ENCODE measurements at regions not wholly inside any gene's neighbourhood (a gene's known extent, or its start where the extent isn't known, plus 50 kb on each side); places are given as distances from the start of the nearest gene placed in this dataset.
A peak's percentile ranks its signal among the peaks of the same experiment; 100 is the strongest.

DNA sequence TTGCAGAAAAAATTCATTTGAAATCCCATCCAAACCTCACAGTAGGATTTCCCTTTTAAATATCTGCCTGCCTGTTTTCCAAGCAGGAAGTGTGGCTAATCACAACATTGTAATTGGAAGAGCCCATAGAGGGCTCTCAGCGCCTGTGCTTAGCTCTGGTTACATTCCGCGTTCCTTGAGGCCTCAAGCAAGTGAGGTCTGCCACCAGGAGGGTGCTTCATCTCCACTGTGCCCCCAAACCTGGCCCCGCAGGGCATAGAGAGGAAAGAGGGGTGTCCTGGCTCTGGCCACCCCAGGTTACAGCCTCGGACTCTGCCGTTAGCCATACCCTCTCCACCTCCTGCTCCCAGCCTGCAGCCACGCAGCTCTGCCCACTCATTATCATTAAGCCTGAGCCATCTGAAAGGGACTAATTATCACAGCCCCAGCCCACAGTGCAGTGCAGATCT lies 214.8 kb downstream of the SP3 start:
- TF ChIP-seq, protein P1, sequence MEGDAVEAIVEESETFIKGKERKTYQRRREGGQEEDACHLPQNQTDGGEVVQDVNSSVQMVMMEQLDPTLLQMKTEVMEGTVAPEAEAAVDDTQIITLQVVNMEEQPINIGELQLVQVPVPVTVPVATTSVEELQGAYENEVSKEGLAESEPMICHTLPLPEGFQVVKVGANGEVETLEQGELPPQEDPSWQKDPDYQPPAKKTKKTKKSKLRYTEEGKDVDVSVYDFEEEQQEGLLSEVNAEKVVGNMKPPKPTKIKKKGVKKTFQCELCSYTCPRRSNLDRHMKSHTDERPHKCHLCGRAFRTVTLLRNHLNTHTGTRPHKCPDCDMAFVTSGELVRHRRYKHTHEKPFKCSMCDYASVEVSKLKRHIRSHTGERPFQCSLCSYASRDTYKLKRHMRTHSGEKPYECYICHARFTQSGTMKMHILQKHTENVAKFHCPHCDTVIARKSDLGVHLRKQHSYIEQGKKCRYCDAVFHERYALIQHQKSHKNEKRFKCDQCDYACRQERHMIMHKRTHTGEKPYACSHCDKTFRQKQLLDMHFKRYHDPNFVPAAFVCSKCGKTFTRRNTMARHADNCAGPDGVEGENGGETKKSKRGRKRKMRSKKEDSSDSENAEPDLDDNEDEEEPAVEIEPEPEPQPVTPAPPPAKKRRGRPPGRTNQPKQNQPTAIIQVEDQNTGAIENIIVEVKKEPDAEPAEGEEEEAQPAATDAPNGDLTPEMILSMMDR (IDR thresholded peaks at IDR 0.05) = no peak

DNA sequence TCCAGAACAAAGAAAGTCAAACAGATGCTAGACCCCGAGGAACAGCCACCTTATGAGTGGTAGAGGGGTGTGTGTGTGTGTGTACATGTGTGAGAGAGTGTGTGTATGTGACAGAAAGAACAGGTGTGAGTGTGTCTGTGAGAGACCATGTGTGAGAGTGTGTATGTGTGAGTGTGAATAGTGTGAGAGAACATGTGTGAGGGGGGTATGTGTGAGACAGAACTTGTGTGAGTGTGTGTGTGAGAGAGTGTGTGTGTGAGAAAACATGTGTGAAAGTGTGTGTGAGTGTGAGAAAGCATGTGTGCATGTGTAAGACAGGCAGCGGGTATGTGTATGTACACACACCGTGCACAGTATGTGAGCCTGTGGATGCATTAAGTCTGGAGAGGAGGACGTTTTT lies 214.3 kb downstream of the SP3 start:
- TF ChIP-seq, protein P1 (IDR thresholded peaks at IDR 0.05) = no peak

DNA sequence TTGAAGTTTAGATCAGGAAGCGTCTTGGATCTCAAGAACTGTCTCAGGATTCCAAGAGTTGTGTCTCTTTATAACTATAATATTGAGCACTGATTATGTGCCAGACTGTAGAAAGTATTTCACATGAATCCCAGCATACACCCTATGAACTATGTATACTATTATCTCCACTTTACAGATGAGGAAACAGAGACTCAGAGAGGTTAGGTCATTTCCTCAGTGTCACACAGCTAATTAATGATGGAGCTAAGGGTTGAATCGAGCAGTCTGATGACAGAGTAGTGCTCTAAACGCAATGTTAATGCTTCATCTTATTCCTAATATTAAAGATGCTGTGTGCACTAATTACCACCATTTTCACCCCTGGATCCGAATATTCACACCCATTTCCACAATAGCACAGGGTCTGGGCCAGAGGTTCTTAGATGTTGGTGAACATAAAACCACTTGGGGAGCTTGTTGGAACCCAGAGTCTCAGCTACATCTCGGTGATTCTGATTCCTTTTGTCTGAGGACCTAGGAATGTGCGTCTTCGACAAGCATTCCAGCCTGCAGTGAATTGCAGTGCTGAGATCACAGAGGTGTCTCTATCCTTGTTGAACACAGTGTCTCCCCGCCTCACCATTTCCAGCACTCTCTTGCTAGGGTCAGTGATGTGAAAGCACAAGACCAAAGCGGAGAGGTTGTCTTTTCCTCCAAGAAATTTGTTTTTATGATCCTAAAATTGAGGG lies 213.8 kb downstream of the SP3 start:
- TF ChIP-seq, protein P1 (IDR thresholded peaks at IDR 0.05) = no peak

DNA sequence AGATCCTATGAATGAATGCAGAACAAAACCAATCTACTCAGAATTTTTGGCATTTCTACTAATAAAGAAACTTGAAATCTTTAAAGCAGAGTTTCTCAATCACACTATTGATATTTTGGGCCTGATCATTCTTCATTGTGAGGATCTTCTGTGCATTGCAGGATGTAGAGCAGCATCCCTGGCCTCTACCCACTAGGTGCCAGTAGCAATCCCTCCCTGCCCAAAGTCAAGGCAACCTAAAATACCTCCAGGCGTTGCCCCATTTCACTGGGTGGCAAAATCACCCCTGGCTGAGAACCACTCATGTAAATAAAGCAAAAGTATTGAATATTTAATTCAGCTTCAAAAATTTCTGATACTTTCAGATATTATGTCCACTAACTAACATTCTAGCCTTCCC lies 213.0 kb downstream of the SP3 start:
- TF ChIP-seq, protein P1 (IDR thresholded peaks at IDR 0.05) = peak; percentile 48; the same call in 1 of the 2 replicates

DNA sequence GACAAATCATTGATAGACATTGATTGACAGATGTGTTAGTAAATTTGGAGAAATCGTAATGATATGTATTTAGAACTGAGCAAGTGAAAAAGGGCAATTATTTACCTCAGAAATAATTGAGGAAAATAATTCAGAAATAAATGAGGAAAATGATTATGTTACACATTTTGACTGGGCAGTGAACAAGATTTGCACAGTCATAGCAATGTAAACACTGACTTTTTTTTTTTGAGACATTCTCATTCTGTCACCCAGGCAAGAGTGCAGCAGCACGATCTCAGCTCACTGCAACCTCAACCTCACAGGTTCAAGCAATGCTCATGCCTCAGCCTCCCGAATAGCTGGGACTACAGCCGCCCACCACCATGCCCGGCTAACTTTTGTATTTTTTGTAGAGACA lies 211.7 kb downstream of the SP3 start:
- TF ChIP-seq, protein P1 (IDR thresholded peaks at IDR 0.05) = no peak

DNA sequence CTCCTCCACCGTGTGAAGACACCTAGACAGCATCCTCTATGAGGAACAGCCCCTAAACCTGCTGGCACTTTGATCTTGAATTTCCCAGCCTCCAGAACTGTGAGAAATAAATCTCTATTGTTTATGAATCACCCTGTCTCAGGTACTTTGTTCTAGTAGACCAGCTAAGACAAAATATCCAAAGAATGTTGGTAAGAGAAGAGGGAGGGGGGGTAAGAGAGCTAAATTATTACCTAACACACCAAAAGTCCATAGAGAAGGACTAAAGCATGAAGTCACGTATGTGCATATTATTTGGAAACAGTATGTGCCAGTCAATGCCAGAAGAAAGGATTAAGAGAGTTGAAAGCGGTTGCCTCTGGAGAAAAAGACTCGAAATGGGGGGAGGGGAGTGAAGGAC lies 211.0 kb downstream of the SP3 start:
- TF ChIP-seq, protein P1 (IDR thresholded peaks at IDR 0.05) = no peak

DNA sequence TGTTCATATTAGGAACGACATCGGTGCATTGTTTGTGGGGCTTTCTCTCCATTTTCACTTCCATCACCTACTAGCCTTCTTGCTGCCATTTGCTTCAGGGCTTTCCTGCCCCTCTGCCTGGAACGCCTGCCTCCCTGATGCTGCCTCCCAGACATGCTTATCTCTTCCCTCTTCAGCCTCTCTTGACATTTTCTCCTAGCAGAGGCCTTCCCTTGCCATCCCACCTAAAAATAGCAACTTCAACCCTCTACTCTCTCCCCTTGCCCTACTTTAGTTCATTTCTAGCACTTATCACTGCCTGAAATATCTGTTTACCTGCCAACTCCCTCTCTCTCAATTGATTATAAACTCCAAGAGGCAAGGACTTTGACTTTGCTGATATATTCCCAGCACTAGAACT lies 210.3 kb downstream of the SP3 start:
- TF ChIP-seq, protein P1 (IDR thresholded peaks at IDR 0.05) = no peak

DNA sequence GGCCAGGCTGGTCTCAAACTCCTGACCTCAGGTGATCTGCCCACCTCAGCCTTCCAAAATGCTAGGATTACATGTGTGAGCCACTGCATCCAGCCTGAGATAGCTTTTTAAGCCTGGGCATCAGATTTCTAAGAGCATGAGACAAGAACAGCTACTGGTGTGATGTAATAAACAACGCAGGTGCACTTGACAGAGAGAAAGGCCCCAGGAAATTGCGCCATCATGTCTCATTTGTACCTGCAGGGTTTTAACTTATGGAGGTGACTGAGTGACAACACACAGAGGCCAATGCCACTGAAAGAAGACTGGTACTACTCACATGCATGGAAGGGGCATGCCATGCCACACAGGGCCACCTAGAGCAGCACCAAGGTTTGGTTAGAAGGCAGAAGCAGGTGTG lies 209.4 kb downstream of the SP3 start:
- TF ChIP-seq, protein P1 (IDR thresholded peaks at IDR 0.05) = no peak
